HepG2 (cell line): ENCODE measurements at regions not wholly inside any gene's neighbourhood (a gene's known extent, or its start where the extent isn't known, plus 50 kb on each side); places are given as distances from the start of the nearest gene placed in this dataset.

ENCODE experiments used
- ATAC-seq: fragments of 200-7000 bp; cut with Tn5 transposase; 3 replicates; pipeline ENCODE4 v1.9.1; 2020; ENCODE audit warnings: mild to moderate bottlenecking, moderate library complexity
- BruUV-seq: library from RNA; stranded (reverse); fragments of 400-500 nt; replicated peaks from 2 replicates; lab custom pipeline; 2021; lab: Mats Ljungman, UMichigan
- CTCF ChIA-PET: fragments of 300-600 bp; formaldehyde crosslinking; extraction: SDS; loops from one replicate; lab custom pipeline; 2021; ENCODE audit warnings: low total read pairs, inconsistent platforms, low intra/inter-chr PET ratio; lab: Yijun Ruan, JAX
- POLR2A ChIA-PET: fragments of 350-600 bp; sonication (Branson Sonifier 250); formaldehyde crosslinking; loops from one replicate; lab custom pipeline; 2020; ENCODE audit warnings: antibody characterized with exemption, inconsistent platforms; lab: Yijun Ruan, JAX
- DNase-seq: peaks from one replicate; pipeline ENCODE4 v3.0.0-alpha.2; 2015; ENCODE audit warnings: low spot score
- FAIRE-seq: peaks from 3 replicates; lab custom pipeline; 2011; peaks lifted over from hg19 to GRCh38; lab: Jason Lieb, UNC
- H2AFZ ChIP-seq: one replicate; pipeline ENCODE4 v1.6.1; 2011; ENCODE audit warnings: low read length, inconsistent platforms
- H3K27ac ChIP-seq: fragments of 300-600 bp; 3 replicates; pipeline ENCODE4 v1.8.0; 2011; ENCODE audit warnings: mixed run types, mild to moderate bottlenecking, mixed read lengths, low read length, inconsistent platforms; ENCODE audit not compliant: insufficient read depth; ENCODE audit errors: extremely low read length
- H3K27me3 ChIP-seq, 2 experiments: fragments of 200-600 bp in 1 of 2; 2 replicates in 1 of 2; 3 replicates in 1 of 2; pipeline versions ENCODE4 v1.6.0 to v1.8.0; 2011; ENCODE audit warnings: low read length in 2 of 2, mild to moderate bottlenecking in 2 of 2, moderate library complexity in 2 of 2, inconsistent platforms in 1 of 2; ENCODE audit not compliant: insufficient read depth in 2 of 2, control insufficient read depth in 1 of 2
- H3K36me3 ChIP-seq, 2 experiments: fragments of 200-600 bp in 1 of 2; replicated peaks in 1 of 2; 2 replicates in 1 of 2; 3 replicates in 1 of 2; pipeline versions ENCODE4 v1.5.1 to v1.8.0; 2011; ENCODE audit warnings: low read length in 2 of 2, inconsistent platforms in 1 of 2; ENCODE audit not compliant: insufficient read depth in 2 of 2, control insufficient read depth in 1 of 2
- H3K4me1 ChIP-seq: 2 replicates; pipeline ENCODE4 v1.5.1; 2012; ENCODE audit warnings: low read length, inconsistent platforms; ENCODE audit not compliant: insufficient read depth
- H3K4me2 ChIP-seq: 2 replicates; pipeline ENCODE4 v1.6.0; 2011; ENCODE audit warnings: low read depth, low read length, inconsistent platforms
- H3K4me3 ChIP-seq, 3 experiments: fragments of 200-600 bp in 1 of 3; sonication (generic), shearing (Covaris generic) in 1 of 3; replicated peaks in 1 of 3; 2 replicates each; pipeline ENCODE4 v1.5.1; 2011 to 2016; ENCODE audit warnings: low read length in 3 of 3, inconsistent platforms in 2 of 3, low read depth in 2 of 3, mild to moderate bottlenecking in 2 of 3, control low read depth in 1 of 3, mixed read lengths in 1 of 3; ENCODE audit not compliant: insufficient read depth in 1 of 3
- H3K79me2 ChIP-seq: one replicate; pipeline ENCODE4 v1.6.1; 2011; ENCODE audit warnings: low read length, inconsistent platforms; ENCODE audit not compliant: insufficient read depth
- H3K9ac ChIP-seq: 2 replicates; pipeline ENCODE4 v1.6.0; 2011; ENCODE audit warnings: mild to moderate bottlenecking, low read depth, low read length, inconsistent platforms; ENCODE audit not compliant: insufficient read depth
- H3K9me3 ChIP-seq: 2 replicates; pipeline ENCODE4 v1.5.1; 2012; ENCODE audit warnings: mild to moderate bottlenecking, low read length
- H4K20me1 ChIP-seq: 2 replicates; pipeline ENCODE4 v1.6.0; 2011; ENCODE audit warnings: inconsistent platforms, mild to moderate bottlenecking, low read length, moderate library complexity; ENCODE audit not compliant: insufficient read depth
- FIP1L1 ChIP-seq: fragments of 200-400 bp; formaldehyde crosslinking; IDR thresholded peaks from 2 replicates; pipeline ENCODE4 v1.6.1; 2018; ENCODE audit warnings: low read depth, mild to moderate bottlenecking, low read length, moderate library complexity, borderline replicate concordance; ENCODE audit not compliant: insufficient read depth
- HOXA5 ChIP-seq: sonication (generic); formaldehyde crosslinking; IDR thresholded peaks from 2 replicates; pipeline ENCODE4 v1.4.0; 2020; ENCODE audit warnings: missing genetic modification reagents
- MAFF ChIP-seq: IDR thresholded peaks from 2 replicates; pipeline ENCODE4 v1.6.1; 2011; ENCODE audit warnings: low read depth, low read length, improper control_type of control experiment
- MTF1 ChIP-seq: sonication (generic); formaldehyde crosslinking; IDR thresholded peaks from 2 replicates; pipeline ENCODE4 v1.5.0; 2020; ENCODE audit warnings: missing genetic modification reagents
- MXD4 ChIP-seq: IDR thresholded peaks from 2 replicates; pipeline ENCODE4 v1.6.1; 2016; ENCODE audit warnings: mild to moderate bottlenecking, missing biosample characterization, missing genetic modification reagents
- POLR2AphosphoS2 ChIP-seq: IDR thresholded peaks from 2 replicates; pipeline ENCODE4 v1.6.1; 2011; ENCODE audit warnings: low read depth, low read length, improper control_type of control experiment
- REL ChIP-seq: sonication (generic); formaldehyde crosslinking; conservative IDR thresholded peaks from 2 replicates; pipeline ENCODE4 v1.8.0; 2022; ENCODE audit warnings: mild to moderate bottlenecking, missing genetic modification reagents, moderate library complexity
- SOX5 ChIP-seq: IDR thresholded peaks from 2 replicates; pipeline ENCODE4 v1.6.1; 2016; ENCODE audit warnings: borderline replicate concordance
- SRF ChIP-seq: IDR thresholded peaks from 2 replicates; pipeline ENCODE4 v1.6.1; 2011; ENCODE audit warnings: mild to moderate bottlenecking, low read depth, low read length, moderate library complexity
- ZBTB38 ChIP-seq: sonication (generic); formaldehyde crosslinking; IDR thresholded peaks from 2 replicates; pipeline ENCODE4 v1.5.1; 2020; ENCODE audit warnings: mild to moderate bottlenecking, missing genetic modification reagents
- ZFP36 ChIP-seq: fragments of 150-350 bp; IDR thresholded peaks from 2 replicates; pipeline ENCODE4 v1.6.1; 2018; ENCODE audit warnings: borderline replicate concordance, low read length, low read depth; ENCODE audit not compliant: partially characterized antibody
- ZFP90 ChIP-seq: sonication (generic); formaldehyde crosslinking; IDR thresholded peaks from 2 replicates; pipeline ENCODE4 v1.8.0; 2022; ENCODE audit warnings: missing genetic modification reagents, mild to moderate bottlenecking, inconsistent platforms, borderline replicate concordance
- ZNF343 ChIP-seq: sonication (generic); formaldehyde crosslinking; IDR thresholded peaks from 2 replicates; pipeline ENCODE4 v1.4.0; 2020; ENCODE audit warnings: mild to moderate bottlenecking, missing genetic modification reagents
- ZNF558 ChIP-seq: sonication (generic); formaldehyde crosslinking; IDR thresholded peaks from 2 replicates; pipeline ENCODE4 v1.9.0; 2022; ENCODE audit warnings: mild to moderate bottlenecking, missing genetic modification reagents, borderline replicate concordance
- WGBS: methylation state at CpG from one replicate; pipeline ENCODE4 v1.1.6; 2017; ENCODE audit warnings: low lambda C conversion rate; 5-methylcytosine and 5-hydroxymethylcytosine counted together
- in situ Hi-C: cut with HindIII; loops from 2 replicates; pipeline ENCODE4 v1.10.0; 2017; ENCODE audit warnings: low pct_unique_long_range_greater_than_20kb; ENCODE audit not compliant: extremely low pct_ligation_motif_present
- intact Hi-C: fragments of 100-400 bp; cut with micrococcal nuclease; formaldehyde crosslinking; loops from one replicate; pipeline ENCODE4 v1.10.0; 2022; ENCODE audit not compliant: unreplicated experiment
- TF ChIP-seq, protein P1 (sequence below): sonication (generic); formaldehyde crosslinking; IDR thresholded peaks from 2 replicates; pipeline ENCODE4 v1.9.0; 2021; ENCODE audit warnings: missing genetic modification reagents, borderline replicate concordance
- TF ChIP-seq, protein P2 (sequence below): IDR thresholded peaks from 2 replicates; pipeline ENCODE4 v1.6.1; 2018; ENCODE audit warnings: missing genetic modification reagents

DNA sequence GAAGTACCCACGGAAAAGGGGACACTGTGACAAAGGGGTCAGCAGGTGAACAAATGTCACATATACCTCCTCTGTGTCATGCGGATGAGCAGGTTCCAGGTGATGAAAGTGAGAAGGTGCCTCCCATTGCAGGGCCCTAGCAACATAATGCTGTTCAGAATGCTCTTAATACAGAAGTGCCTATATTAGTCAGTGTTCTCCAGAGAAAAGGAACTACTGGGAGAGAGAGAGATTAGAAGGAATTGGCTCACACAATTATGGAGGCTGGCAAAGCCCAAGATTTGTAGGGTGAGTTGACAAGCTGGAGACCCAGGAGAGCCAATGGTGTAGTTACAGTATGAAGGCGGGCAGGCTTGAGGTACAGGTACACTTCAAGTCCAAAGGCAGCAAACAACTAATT lies 98.1 kb upstream of the CDC42EP3 start:
- Histone ChIP-seq H3K9ac (no peak overlapping the region), H3K4me3 (no peak overlapping the region), H2AFZ (no peak overlapping the region), H3K4me1 (no peaks in the 10 kb centered on the region), H3K79me2 (no peaks in the 10 kb centered on the region), H3K9me3 (no peaks in the 10 kb centered on the region), H3K36me3 (no peaks in the 10 kb centered on the region), H3K27me3 (no peaks in the 10 kb centered on the region; a peak in 1 of 5 replicates), H3K27ac (no peak overlapping the region), H4K20me1 (no peaks in the 10 kb centered on the region), H3K4me2 (no peak overlapping the region)
- POLR2A ChIA-PET: no interaction called here
- no peak for TF ChIP-seq ZNF558 (CRISPR knock-in tag)
- no peak for TF ChIP-seq ZBTB38
- TF ChIP-seq REL (CRISPR knock-in tag): no peak
- TF ChIP-seq, protein P1, sequence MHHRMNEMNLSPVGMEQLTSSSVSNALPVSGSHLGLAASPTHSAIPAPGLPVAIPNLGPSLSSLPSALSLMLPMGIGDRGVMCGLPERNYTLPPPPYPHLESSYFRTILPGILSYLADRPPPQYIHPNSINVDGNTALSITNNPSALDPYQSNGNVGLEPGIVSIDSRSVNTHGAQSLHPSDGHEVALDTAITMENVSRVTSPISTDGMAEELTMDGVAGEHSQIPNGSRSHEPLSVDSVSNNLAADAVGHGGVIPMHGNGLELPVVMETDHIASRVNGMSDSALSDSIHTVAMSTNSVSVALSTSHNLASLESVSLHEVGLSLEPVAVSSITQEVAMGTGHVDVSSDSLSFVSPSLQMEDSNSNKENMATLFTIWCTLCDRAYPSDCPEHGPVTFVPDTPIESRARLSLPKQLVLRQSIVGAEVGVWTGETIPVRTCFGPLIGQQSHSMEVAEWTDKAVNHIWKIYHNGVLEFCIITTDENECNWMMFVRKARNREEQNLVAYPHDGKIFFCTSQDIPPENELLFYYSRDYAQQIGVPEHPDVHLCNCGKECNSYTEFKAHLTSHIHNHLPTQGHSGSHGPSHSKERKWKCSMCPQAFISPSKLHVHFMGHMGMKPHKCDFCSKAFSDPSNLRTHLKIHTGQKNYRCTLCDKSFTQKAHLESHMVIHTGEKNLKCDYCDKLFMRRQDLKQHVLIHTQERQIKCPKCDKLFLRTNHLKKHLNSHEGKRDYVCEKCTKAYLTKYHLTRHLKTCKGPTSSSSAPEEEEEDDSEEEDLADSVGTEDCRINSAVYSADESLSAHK (CRISPR knock-in tag): no peak
- TF ChIP-seq SOX5: no peak
- TF ChIP-seq FIP1L1: no peak
- TF ChIP-seq MXD4 (CRISPR knock-in tag): no peak
- no peak for TF ChIP-seq ZFP36
- no peak for TF ChIP-seq ZFP90 (CRISPR knock-in tag)
- no peak for TF ChIP-seq ZNF343 (CRISPR knock-in tag)
- TF ChIP-seq MAFF: no peak
- TF ChIP-seq POLR2AphosphoS2: no peak
- TF ChIP-seq HOXA5: no peak
- TF ChIP-seq MTF1 (CRISPR knock-in tag): no peak
- no peak for TF ChIP-seq SRF
- TF ChIP-seq, protein P2, sequence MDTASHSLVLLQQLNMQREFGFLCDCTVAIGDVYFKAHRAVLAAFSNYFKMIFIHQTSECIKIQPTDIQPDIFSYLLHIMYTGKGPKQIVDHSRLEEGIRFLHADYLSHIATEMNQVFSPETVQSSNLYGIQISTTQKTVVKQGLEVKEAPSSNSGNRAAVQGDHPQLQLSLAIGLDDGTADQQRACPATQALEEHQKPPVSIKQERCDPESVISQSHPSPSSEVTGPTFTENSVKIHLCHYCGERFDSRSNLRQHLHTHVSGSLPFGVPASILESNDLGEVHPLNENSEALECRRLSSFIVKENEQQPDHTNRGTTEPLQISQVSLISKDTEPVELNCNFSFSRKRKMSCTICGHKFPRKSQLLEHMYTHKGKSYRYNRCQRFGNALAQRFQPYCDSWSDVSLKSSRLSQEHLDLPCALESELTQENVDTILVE (CRISPR knock-in tag): no peak
- no peak for DNase-seq
- CTCF ChIA-PET: no interaction called here
- WGBS: 39% methylated on average over 3 of the region's 3 CpGs
- no peak for ATAC-seq
- no TSS peak for BruUV-seq
- intact Hi-C loops: no loop called here
- in situ Hi-C loops: no loop called here
- FAIRE-seq: no peak
